Ishikawa (cell line): ENCODE measurements at regions not wholly inside any gene's neighbourhood (a gene's known extent, or its start where the extent isn't known, plus 50 kb on each side); places are given as distances from the start of the nearest gene placed in this dataset.

ENCODE experiments used
- CEBPB ChIP-seq: IDR thresholded peaks from 2 replicates; pipeline ENCODE4 v1.6.1; 2012
- CREB1 ChIP-seq: IDR thresholded peaks from 2 replicates; pipeline ENCODE4 v1.6.1; 2012; ENCODE audit warnings: low read depth
- EGR1 ChIP-seq: IDR thresholded peaks from 2 replicates; pipeline ENCODE4 v1.6.1; 2012
- EP300 ChIP-seq: IDR thresholded peaks from 2 replicates; pipeline ENCODE4 v1.6.1; 2012; ENCODE audit warnings: borderline replicate concordance
- FOXM1 ChIP-seq: IDR thresholded peaks from 2 replicates; pipeline ENCODE4 v1.6.1; 2012; ENCODE audit warnings: low read depth, borderline replicate concordance
- MAX ChIP-seq: IDR thresholded peaks from 2 replicates; pipeline ENCODE4 v1.6.1; 2012
- NFIC ChIP-seq: IDR thresholded peaks from 2 replicates; pipeline ENCODE4 v1.6.1; 2012
- RAD21 ChIP-seq: IDR thresholded peaks from 2 replicates; pipeline ENCODE4 v1.6.1; 2012; ENCODE audit warnings: low read depth
- REST ChIP-seq: IDR thresholded peaks from 2 replicates; pipeline ENCODE4 v1.6.1; 2012; ENCODE audit warnings: low read depth, mild to moderate bottlenecking
- TAF1 ChIP-seq: IDR thresholded peaks from 2 replicates; pipeline ENCODE4 v1.6.1; 2012; ENCODE audit warnings: low read depth, mild to moderate bottlenecking
- TCF12 ChIP-seq: IDR thresholded peaks from 2 replicates; pipeline ENCODE4 v1.6.1; 2012; ENCODE audit warnings: low read depth
- TEAD4 ChIP-seq: IDR thresholded peaks from 2 replicates; pipeline ENCODE4 v1.6.1; 2012
- USF1 ChIP-seq: IDR thresholded peaks from 2 replicates; pipeline ENCODE4 v1.6.1; 2012
- YY1 ChIP-seq: IDR thresholded peaks from 2 replicates; pipeline ENCODE4 v1.6.1; 2012; ENCODE audit warnings: low read depth
- ZBTB7A ChIP-seq: IDR thresholded peaks from 2 replicates; pipeline ENCODE4 v1.6.1; 2012; ENCODE audit warnings: low read depth

- TF ChIP-seq ZBTB7A (no peak), CEBPB (no peak), YY1 (no peak), REST (no peak), TAF1 (no peak), TCF12 (no peak), FOXM1 (no peak), RAD21 (no peak), EP300 (no peak), TEAD4 (no peak), CREB1 (no peak), USF1 (no peak), EGR1 (no peak), MAX (no peak), NFIC (no peak)
These were observed 567.4 kb downstream of the IQCM start for GRCh38 chr4:149248191-149248764.

- TF ChIP-seq FOXM1, result no peak
- TF ChIP-seq TEAD4, result no peak
These were observed 568.5 kb downstream of the IQCM start for GRCh38 chr4:149247164-149247563.

- no peak for TF ChIP-seq EP300
- no peak for TF ChIP-seq FOXM1
- TF ChIP-seq TEAD4, result no peak
- no peak for TF ChIP-seq TAF1
- no peak for TF ChIP-seq EGR1
- no peak for TF ChIP-seq TCF12
- no peak for TF ChIP-seq CEBPB
- TF ChIP-seq RAD21, result no peak
- TF ChIP-seq USF1, result no peak
- TF ChIP-seq YY1, result no peak
- TF ChIP-seq MAX, result no peak
- TF ChIP-seq CREB1, result no peak
- no peak for TF ChIP-seq ZBTB7A
- TF ChIP-seq REST, result no peak
- TF ChIP-seq NFIC, result no peak
These were observed 570.3 kb downstream of the IQCM start for GRCh38 chr4:149245333-149245732.

- TF ChIP-seq RAD21 (no peak), ZBTB7A (no peak), REST (no peak), TCF12 (no peak), CREB1 (no peak), FOXM1 (no peak), EP300 (no peak), NFIC (no peak), TEAD4 (no peak), CEBPB (no peak), EGR1 (no peak), TAF1 (no peak), USF1 (no peak), MAX (no peak), YY1 (no peak)
These were observed 577.5 kb downstream of the IQCM start for GRCh38 chr4:149238097-149238496.
